H7 (cell line): ENCODE measurements at regions not wholly inside any gene's neighbourhood (a gene's known extent, or its start where the extent isn't known, plus 50 kb on each side); places are given as distances from the start of the nearest gene placed in this dataset.
"Not testable (repeated sequence)": the region's sequence is repeated elsewhere in the genome, so short reads cannot be mapped to it uniquely, and the experiment has no call there.

Source experiments
- DNase-seq: peaks from one replicate; pipeline ENCODE4 v3.0.0; 2012
- H3K27me3 ChIP-seq: 2 replicates; pipeline ENCODE4 v1.6.0; 2011; ENCODE audit warnings: mild to moderate bottlenecking, low read length; ENCODE audit not compliant: control insufficient read depth, insufficient read depth
- H3K36me3 ChIP-seq: replicated peaks from 2 replicates; pipeline ENCODE4 v1.5.1; 2011; ENCODE audit warnings: low read length; ENCODE audit not compliant: control insufficient read depth, insufficient read depth
- H3K4me3 ChIP-seq: 2 replicates; pipeline ENCODE4 v1.5.1; 2011; ENCODE audit warnings: low read depth, mild to moderate bottlenecking, control low read depth, low read length, moderate library complexity; ENCODE audit not compliant: insufficient read depth

DNA sequence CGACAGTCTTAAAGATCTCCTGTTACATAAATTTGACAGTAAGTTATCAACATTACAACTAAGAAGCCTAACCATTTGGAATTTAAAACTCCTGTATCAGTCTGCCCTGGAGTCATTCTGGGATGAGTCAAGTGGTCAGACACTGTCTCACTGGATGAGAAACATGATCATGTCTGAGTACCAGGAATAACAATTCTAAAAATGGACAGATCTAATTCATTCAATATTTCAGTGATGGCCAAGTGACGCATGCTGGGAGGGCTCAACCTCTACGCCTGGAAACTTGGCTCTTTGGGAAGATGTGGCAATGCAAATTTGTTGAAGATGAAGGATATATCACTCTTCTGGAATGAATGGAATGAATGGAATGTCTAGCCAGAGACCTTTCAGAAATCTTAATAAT, 1427.2 kb downstream of the STIM2 start:
- no peak for DNase-seq
- Histone ChIP-seq H3K36me3 (no peaks in the 10 kb centered on the region), H3K4me3 (no peak overlapping the region), H3K27me3 (no peaks in the 10 kb centered on the region)

DNA sequence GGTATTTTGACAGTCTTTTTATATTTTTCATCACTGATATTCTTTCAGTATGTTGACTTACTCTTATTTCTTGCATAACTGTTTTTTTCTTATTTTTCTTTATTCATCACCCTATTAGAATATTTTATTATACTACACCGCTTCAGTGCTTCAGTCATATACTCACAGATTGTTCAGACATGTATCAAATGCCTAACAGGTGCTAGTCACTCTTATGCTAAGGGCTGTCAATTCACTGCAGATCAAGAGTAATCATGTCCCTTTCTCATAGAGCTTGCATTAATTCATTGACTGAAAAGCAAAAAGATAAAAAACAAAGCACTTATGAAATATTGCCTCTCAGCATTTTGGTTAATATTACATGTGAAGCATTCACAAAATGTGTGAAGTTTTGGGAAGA, 1435.6 kb downstream of the STIM2 start:
- DNase-seq, result no peak
- Histone ChIP-seq H3K4me3 (no peak overlapping the region), H3K36me3 (no peaks in the 10 kb centered on the region), H3K27me3 (no peaks in the 10 kb centered on the region)

DNA sequence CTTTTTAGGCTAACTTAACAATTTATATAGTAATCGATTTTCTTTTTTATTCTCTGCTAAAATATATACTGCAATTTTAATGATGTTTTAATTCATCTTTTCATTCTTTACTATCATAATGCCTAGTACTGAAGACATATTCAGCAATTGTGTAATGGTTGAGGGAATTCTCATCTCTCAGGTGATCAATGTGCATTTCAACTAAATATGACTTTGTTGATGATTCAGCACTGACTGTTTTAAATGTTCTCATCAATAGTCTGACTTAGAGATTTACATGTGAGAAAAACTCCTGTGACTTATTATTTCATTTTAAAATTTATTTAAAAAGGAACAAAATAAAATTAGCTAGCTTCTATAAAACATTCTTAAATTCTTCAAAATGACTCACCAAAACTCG, 1450.3 kb downstream of the STIM2 start:
- Histone ChIP-seq H3K27me3 (no peaks in the 10 kb centered on the region), H3K4me3 (no peak overlapping the region), H3K36me3 (no peaks in the 10 kb centered on the region)
- no peak for DNase-seq

DNA sequence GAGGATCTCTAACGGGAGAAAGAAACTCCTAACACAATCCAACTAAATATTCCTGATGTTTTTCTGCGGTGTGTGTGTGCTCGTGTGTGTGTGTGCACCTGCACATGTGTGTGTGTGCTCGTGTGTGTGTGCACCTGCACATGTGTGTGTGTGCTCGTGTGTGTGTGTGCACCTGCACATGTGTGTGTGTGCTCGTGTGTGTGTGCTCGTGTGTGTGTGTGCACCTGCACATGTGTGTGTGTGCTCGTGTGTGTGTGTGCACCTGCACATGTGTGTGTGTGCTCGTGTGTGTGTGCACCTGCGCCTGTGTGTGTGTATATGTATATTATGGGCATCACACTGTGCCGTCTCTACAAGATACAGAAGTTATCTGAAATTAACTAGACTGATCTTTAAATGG, 1451.9 kb downstream of the STIM2 start:
- DNase-seq, H3K4me3 ChIP-seq, H3K27me3 ChIP-seq, H3K36me3 ChIP-seq: not testable (repeated sequence)

DNA sequence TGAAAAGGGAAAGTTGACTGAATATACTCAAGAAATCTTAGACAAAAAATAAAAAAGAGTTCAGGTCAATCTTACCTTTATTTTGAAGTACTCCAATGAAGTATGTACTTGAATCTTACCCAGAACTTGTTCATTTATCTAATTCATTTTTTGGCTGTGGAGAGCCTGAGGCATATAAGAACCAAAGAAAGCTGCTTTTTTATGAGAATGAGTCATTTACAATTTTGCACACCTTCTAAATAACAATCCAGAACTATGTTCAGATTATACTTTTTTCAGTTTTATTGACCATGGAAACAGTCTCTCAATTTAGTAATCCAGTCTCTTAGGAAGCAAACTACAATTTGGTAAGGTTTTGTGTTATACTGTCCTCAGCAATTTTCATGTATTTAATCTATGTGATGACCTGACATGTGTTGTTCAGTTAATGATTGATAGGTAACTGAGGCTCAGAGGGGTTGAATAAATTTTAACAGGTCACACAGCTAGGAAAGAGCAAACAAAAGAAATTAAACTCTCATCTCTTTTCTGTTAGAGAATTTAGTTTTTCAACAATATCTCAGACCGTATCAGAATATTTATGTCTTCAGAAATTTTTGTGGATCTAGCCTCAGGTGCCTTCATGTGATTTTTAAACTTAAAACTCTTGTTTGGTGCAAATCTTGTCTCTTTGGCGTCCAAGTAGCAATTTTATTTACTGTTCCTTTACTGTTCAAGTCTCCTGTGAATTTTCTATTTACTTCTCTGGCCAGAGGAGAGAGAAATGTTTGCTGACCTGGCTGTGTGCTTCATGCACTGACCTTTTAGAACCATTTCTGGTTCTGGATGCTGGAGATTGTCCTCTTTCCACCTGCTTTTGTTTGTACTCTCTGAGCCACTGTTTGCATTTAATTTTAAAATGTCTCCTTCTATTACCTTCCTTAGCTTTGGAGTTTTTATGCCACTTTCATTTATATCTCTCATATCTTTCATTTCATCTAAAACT, 1453.4 kb downstream of the STIM2 start:
- Histone ChIP-seq H3K4me3 (no peak overlapping the region), H3K36me3 (no peaks in the 10 kb centered on the region), H3K27me3 (no peaks in the 10 kb centered on the region)
- DNase-seq, result no peak

DNA sequence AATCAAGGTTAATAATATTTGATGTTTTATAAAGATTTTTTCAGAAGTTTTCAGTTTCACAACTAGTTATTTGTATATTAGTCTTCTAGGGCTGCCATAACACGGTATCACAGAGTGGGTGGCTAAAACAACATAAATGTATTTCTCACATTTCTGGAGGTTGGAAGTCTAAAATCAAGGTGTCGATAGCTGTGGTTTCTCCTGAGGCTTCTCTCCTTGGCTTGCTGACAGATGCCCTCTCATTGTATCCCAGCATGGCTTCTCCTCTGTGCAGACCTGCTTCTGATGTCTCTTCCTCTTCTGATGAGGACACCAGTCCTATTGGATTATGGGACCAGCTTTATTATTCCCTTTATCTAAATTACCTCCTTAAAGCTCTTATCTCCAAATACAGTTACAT, 1456.6 kb downstream of the STIM2 start:
- no peaks in the 10 kb centered on the region for H3K36me3 ChIP-seq
- no peak for DNase-seq
- H3K27me3 ChIP-seq, result no peaks in the 10 kb centered on the region
- H3K4me3 ChIP-seq, result no peak overlapping the region

DNA sequence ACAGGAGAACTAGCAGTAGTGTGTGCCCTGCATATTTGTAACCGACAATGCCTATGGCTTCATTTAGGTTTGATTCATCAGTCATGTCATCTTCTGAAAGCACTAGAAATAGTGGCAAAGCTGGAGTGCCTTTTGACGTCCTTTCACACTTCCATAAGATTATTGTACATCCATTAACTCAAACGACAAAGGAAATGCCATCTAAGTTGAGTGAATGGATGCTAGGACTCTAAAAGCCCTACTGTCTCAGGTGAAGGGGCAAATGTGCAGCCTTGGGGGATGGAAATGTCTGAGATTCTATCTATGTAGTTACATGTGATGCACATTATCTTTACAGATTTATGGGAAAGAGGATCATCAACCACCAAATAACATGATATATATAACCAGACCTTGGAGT, 1473.6 kb downstream of the STIM2 start:
- H3K27me3 ChIP-seq, result no peaks in the 10 kb centered on the region
- DNase-seq, result no peak
- H3K4me3 ChIP-seq, result no peak overlapping the region
- H3K36me3 ChIP-seq, result no peaks in the 10 kb centered on the region

DNA sequence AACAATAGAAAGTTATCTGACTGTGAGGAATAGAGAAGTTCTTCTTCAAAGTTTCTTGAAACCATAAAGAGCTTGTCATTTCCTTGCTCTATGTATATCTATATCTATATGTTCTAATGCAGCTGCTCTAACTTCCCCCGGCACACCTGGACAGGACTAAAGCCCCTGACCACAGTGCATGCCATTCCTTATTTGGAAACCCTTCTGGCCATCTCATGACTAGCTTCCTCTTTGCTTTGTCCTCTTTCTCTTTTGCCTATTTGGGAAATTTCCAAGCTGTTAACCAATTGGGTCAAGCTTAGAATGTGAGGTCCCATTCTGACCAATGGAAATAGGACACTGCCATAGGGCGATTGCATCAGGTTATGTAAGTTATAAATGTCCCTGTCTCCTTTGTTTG, 1481.1 kb downstream of the STIM2 start:
- no peak overlapping the region for H3K4me3 ChIP-seq
- H3K36me3 ChIP-seq, result no peaks in the 10 kb centered on the region
- no peaks in the 10 kb centered on the region for H3K27me3 ChIP-seq
- no peak for DNase-seq

DNA sequence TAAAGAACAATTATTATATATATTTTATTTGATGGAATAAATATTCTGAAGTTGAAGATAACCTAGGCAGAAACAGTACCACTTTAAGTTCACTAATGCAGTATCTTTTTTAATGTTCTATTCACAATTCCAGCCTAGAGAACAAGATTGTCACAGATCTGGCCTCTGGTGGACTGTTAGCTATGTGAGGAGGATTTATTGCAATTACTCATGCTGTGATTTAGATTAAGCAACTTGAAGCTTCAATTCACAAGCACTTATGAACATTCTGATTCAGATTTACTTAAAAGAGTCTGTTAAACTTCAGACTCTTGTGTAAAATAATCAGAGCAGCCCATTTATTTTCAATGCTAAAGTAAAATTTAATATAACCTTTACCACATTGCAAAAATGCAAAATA, 1489.8 kb downstream of the STIM2 start:
- Histone ChIP-seq H3K27me3 (no peaks in the 10 kb centered on the region), H3K4me3 (no peak overlapping the region), H3K36me3 (no peaks in the 10 kb centered on the region)
- no peak for DNase-seq

DNA sequence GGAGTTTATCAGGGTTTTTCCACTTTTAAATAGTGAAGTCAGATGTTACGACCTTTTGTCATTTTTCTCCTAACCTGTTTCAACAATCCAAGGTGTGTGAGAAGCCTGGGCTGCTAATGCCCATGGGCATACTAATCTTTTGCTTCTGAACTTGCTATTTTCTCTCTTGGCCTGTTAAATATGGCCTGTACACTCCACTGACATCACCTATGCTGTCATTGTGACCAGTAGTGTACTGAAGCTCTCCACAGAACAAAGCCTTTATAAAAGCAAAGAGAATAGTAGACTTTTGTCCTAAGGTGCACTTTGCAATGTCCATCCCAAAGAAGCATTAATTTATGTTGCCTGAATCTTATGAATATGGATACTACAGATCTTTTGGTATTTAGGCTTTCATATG, 1490.5 kb downstream of the STIM2 start:
- Histone ChIP-seq H3K27me3 (no peaks in the 10 kb centered on the region), H3K36me3 (no peaks in the 10 kb centered on the region), H3K4me3 (no peak overlapping the region)
- no peak for DNase-seq

DNA sequence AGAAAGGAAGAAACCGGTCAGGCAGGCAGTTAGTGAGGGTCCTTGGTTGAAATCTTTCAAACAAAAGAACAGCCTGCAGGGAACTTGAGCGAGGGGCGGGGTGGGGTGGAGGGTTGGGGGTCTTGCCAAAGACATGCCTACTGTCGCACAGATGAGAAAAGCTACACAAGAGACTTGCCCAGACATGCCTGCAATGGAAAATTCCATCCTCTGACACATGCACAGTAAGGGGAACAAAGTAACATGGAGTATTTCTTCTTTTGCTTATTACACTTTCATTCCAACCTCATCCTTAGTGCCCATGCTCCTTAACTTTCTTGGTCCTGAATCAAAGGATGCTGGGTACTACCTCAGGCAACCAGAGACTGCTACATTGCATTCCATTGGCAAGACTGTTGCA, 1491.2 kb downstream of the STIM2 start:
- no peak for DNase-seq
- H3K4me3 ChIP-seq, result no peak overlapping the region
- H3K27me3 ChIP-seq, result no peaks in the 10 kb centered on the region
- no peaks in the 10 kb centered on the region for H3K36me3 ChIP-seq

DNA sequence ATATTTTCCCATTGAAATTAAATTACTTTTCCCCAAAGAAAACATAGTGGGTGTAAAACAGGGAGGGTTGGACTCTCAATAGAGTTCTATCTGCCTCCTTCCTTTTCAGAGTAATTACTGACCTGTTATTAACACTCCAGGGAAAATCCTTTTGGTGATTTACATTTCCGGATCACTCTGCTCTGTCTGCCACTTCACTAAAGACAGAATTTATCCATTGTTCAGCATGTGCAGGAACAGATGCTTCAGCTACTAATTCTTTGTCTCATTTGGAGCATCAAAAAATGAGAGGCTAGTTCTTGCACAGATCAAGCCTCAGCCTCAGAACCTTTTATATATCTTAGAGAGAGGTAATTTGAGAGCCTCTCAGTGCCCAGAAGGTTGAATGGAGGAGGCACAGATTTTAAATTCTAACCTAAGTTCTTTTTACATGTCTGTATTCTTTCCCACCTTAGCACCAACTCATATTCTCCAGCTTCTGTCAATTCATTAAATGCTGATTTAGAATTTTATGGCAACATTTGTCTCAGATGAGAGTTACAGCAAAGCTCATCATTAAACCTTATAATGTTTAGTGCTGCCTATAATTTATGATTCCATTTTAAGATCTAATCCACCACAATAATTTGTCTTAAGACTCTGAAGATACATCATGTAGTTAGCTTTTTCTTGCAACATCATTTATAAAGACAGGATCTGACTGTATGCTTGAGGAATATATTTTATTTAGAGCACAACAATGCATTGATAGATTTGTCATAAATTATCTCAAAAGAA, 1494.4 kb downstream of the STIM2 start:
- H3K27me3 ChIP-seq, result no peaks in the 10 kb centered on the region
- no peak for DNase-seq
- H3K36me3 ChIP-seq, result no peaks in the 10 kb centered on the region
- no peak overlapping the region for H3K4me3 ChIP-seq

DNA sequence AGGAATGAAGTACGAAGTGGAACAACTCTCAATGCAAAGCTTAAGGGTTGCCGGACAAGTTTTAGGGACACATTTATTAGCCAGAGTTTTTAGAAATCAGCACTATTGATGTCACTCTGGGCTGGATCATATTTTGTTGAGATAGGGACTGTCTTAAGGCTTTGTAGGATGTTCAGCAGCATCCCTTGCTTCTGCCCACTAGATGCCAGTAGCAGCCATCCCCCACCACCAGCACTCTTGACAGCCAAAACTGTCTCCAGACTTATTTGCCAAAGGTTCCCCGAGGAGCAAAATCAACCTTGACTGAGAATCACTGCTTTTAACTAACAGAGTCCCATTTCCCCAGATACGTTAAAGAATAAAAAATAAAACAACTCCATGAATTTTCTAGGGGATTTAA, 1497.3 kb downstream of the STIM2 start:
- no peaks in the 10 kb centered on the region for H3K27me3 ChIP-seq
- DNase-seq, result peak; percentile 1
- no peak overlapping the region for H3K4me3 ChIP-seq
- no peaks in the 10 kb centered on the region for H3K36me3 ChIP-seq

DNA sequence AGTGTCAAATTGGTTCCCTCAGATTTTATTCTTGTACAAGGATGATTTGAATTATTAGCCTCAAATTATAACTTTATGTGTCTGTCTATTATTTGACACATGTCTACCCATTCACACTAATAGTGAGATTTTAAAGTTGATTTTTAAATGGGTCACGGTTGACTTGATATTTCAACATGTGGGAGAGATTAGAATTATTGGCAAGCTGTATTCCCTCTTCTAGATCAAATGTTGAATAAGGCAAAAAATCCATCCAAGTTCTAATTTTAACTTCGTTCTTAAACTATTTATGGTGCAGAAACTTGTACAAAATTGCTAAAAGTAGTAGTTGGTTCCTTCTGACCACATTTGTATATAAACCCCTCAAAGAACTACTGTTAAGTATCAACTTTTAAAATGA, 1498.0 kb downstream of the STIM2 start:
- no peak overlapping the region for H3K4me3 ChIP-seq

DNA sequence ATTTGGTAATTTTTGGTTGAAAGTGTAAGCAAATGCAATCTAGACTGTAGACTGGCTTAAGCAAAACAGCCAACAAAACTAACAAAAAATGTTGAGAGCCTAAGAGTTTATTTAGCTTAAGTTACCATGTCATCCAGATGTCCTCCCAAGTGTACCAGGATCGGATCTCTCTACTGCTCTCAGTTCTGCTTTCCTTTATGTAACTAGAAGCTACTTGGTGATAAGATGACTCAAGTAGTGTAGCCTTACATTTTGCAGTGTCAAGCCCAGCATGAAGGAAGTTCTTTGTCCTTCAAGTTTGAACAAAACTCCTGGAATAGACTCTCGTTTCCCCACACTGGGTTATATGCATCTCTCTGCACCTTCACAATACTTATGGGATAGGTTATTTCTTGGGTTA, 1500.0 kb downstream of the STIM2 start:
- Histone ChIP-seq H3K4me3 (no peak overlapping the region), H3K36me3 (no peaks in the 10 kb centered on the region), H3K27me3 (no peaks in the 10 kb centered on the region)
- no peak for DNase-seq

More for the DNA sequence above, 1498.0 kb downstream of the STIM2 start:
- no peak for DNase-seq
- Histone ChIP-seq H3K27me3 (no peaks in the 10 kb centered on the region), H3K36me3 (no peaks in the 10 kb centered on the region)
